Heart right ventricle (tissue), 16 donors: ENCODE measurements at regions not wholly inside any gene's neighbourhood (a gene's known extent, or its start where the extent isn't known, plus 50 kb on each side); places are given as distances from the start of the nearest gene placed in this dataset.
A peak's percentile ranks its signal among the peaks of the same experiment; 100 is the strongest.

Experiments
- ATAC-seq, 8 donors: fragments of 200-7000 bp; cut with Tn5 transposase; one replicate each; pipeline ENCODE4 v1.9.1; 2020; ENCODE audit warnings: mild to moderate bottlenecking in 8 of 8, moderate library complexity in 8 of 8, moderate number of reproducible peaks in 1 of 8
- DNase-seq, 2 donors: peaks; one replicate each; pipeline ENCODE4 v3.0.0-alpha.2; 2020
- H3K27ac ChIP-seq, 10 donors: fragments of 200-600 bp; sonication (generic) in 2 of 10; one replicate each; pipeline versions ENCODE4 v1.5.0 to v1.8.0; 2020 to 2022; ENCODE audit warnings: mild to moderate bottlenecking in 3 of 10
- H3K27me3 ChIP-seq, 7 donors: fragments of 200-600 bp; one replicate each; pipeline ENCODE4 v1.8.0; 2021 to 2022; ENCODE audit warnings: mild to moderate bottlenecking in 2 of 7
- H3K36me3 ChIP-seq, 9 donors: fragments of 200-600 bp; sonication (generic) in 1 of 9; one replicate each; pipeline versions ENCODE4 v1.5.0 to v1.8.0; 2020 to 2022; ENCODE audit warnings: mild to moderate bottlenecking in 2 of 9
- H3K4me1 ChIP-seq, 9 donors: fragments of 200-600 bp; sonication (generic) in 1 of 9; one replicate each; pipeline versions ENCODE4 v1.5.0 to v1.8.0; 2020 to 2022; ENCODE audit warnings: mild to moderate bottlenecking in 4 of 9
- H3K4me3 ChIP-seq, 10 donors: fragments of 200-600 bp; sonication (generic) in 2 of 10; one replicate each; pipeline versions ENCODE4 v1.5.0 to v1.8.0; 2020 to 2022; ENCODE audit warnings: mild to moderate bottlenecking in 7 of 10, moderate library complexity in 2 of 10
- H3K9me3 ChIP-seq, 11 donors: fragments of 200-600 bp in 10 of 11; sonication (generic) in 2 of 11; one replicate each; pipeline versions ENCODE4 v1.5.0 to v1.8.0; 2013 to 2022; ENCODE audit warnings: mild to moderate bottlenecking in 2 of 11, control low read depth in 1 of 11, moderate library complexity in 1 of 11
- WGBS, 2 donors: extraction: QIAGEN DNeasy Blood & Tissue Kit; methylation state at CpG; one replicate each; pipeline ENCODE4 v1.1.7; 2013; ENCODE audit warnings: inconsistent platforms in 1 of 2; 5-methylcytosine and 5-hydroxymethylcytosine counted together
- intact Hi-C, 10 donors: fragments of 100-400 bp; cut with DNase I; formaldehyde crosslinking; loops; one replicate each; pipeline versions ENCODE4 v1.11.1 to v1.14.2; 2022
- TF ChIP-seq, protein P1 (sequence below), 9 donors: fragments of 200-600 bp; sonication (generic) in 2 of 9; IDR thresholded peaks; one replicate each; pipeline versions ENCODE4 v1.5.0 to v1.8.0; 2021 to 2022; ENCODE audit warnings: antibody characterized with exemption in 9 of 9, mild to moderate bottlenecking in 5 of 9, moderate library complexity in 1 of 9
- donor health status: Arrhythmogenic right ventricular cardiomyopathy.
- donor health status: ischemic (EF 13 %, LVEDD 7.1; RV severe dilation, severe dysfunction).
- donor health status: healthy with polysubstance abuse.
- donor health status: DM: no; HTN: yes; CAD: no.
- donor health status: DM: no; HTN: no; CAD: no.
- donor health status: ischemic (EF 25% LVEDD 6.9; RV normal size, moderate dysfunction).
- donor health status: ischemic (EF 25% LVEDD 5.7; RV mildly dilated, moderate dysfunction).
- donor health status: healthy.
- donor health status: DM: yes; HTN: yes; CAD: no.
- donor health status: Ischemic cardiomyopathy.
- donor health status: ischemic (EF 35%, LVEDD 5.7; RV mildly dilated, moderate dysfunction).
- donor health status: nonischemic (EF 11% LVEDD 7.7; RV severe dilation, severe dysfunction).
- donor health status: DM: yes; HTN: yes; CAD: no.
- donor health status: PGD.
- donor health status: ischemic (EF 29% LVEDD 5.4; RV normal size, mild dysfunction).
- donor health status: nonischemic (EF 23%, LVEDD 6.1; RV moderate dilation, normal function).

DNA sequence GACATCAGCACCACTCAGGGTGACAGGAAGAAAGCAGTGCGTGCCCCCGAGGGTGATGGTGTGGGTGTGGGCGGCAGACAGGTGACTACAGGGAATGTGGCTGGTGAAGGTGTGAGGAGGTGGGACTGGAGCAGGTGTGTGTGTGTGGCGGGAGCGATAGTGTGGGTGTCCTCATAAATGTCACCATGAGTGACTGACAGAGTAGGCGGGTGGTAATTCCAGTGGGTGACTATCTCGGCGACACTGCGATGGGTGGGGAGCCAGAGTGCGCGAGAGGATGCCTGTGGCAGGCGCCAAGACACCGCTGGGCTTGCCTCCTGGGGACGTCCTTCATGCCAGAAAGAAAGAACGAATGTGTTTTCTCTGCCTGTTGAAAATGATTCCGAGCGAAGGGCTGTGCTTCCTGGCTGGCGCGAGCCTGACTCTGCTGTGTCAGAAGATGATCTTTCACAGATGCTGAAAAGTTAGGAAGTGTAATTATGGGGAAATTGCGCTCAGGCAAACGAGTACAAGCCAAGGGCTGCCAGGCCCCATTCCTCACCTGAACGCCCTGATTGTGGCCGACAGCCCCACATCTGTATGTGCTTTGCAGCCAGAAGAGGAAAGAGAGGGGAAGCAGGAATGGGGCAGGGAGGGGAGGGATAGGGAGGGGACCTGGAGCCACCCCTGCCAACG lies 98.8 kb upstream of the CD82 start:
- H3K9me3 ChIP-seq, result peaks cover 0 to 15% (median 0%) of the 10 kb centered on the region in 11 donors
- no peaks in the 10 kb centered on the region for H3K27me3 ChIP-seq
- TF ChIP-seq, protein P1, sequence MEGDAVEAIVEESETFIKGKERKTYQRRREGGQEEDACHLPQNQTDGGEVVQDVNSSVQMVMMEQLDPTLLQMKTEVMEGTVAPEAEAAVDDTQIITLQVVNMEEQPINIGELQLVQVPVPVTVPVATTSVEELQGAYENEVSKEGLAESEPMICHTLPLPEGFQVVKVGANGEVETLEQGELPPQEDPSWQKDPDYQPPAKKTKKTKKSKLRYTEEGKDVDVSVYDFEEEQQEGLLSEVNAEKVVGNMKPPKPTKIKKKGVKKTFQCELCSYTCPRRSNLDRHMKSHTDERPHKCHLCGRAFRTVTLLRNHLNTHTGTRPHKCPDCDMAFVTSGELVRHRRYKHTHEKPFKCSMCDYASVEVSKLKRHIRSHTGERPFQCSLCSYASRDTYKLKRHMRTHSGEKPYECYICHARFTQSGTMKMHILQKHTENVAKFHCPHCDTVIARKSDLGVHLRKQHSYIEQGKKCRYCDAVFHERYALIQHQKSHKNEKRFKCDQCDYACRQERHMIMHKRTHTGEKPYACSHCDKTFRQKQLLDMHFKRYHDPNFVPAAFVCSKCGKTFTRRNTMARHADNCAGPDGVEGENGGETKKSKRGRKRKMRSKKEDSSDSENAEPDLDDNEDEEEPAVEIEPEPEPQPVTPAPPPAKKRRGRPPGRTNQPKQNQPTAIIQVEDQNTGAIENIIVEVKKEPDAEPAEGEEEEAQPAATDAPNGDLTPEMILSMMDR (IDR thresholded peaks at IDR 0.05), result no peak
- ATAC-seq (no peak), DNase-seq (no peak)
- no peak overlapping the region for H3K4me3 ChIP-seq
- H3K4me1 ChIP-seq, result peaks cover 0 to 16% (median 7%) of the 10 kb centered on the region in 9 donors
- H3K27ac ChIP-seq, result no peak overlapping the region
- H3K36me3 ChIP-seq, result no peaks in the 10 kb centered on the region
- 75 to 81% methylated on average over 24 of the region's 24 CpGs for WGBS, 2 donors
- intact Hi-C loops, result no loop called here

DNA sequence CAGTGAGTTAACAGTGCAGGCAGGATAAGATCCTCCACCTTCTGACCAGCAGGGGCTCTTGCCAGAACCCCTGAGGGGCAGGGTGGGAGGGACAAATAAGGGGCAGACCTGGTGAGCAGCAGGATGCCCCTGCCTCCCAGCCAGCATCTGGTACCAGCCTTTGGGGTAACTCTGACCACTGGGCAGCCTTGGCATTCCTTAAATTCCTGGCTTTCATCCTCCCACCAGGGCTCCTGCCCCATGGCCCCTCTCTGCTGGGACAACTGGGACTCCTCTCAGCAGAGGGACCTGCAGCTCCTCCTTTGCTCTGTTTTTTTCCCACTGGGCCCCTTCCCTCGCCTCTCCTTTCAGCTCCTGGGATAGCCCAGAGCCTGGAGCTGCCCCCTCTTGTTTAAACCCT lies 98.0 kb upstream of the CD82 start:
- intact Hi-C loops, result no loop called here

DNA sequence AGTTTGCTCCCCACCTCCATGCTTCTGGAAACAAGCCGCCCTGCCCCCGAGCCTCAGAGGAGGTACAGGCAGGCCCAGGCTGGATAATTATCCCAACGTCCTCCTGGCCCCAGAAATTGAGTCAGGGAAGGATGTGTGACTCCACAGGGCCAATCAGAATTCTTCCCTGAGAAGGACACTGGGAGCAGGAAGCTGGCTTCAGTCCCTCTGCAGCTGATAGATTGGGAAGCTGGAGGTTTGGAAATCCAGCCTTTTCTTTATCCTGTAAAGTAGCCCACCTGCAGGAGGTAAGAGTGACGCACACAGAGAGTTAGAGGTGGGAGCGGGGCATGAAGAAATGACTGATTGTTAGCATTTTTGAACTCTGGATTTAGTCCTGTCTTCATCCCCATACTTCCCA lies 97.5 kb upstream of the CD82 start:
- H3K4me3 ChIP-seq, result no peak overlapping the region
- WGBS, 2 donors, result 69 to 80% methylated on average over 5 of the region's 5 CpGs
- TF ChIP-seq, protein P1 (IDR thresholded peaks at IDR 0.05), result no peak
- H3K36me3 ChIP-seq, result no peaks in the 10 kb centered on the region
- peaks cover 0 to 17% (median 7%) of the 10 kb centered on the region in 9 donors for H3K4me1 ChIP-seq
- no peak for ATAC-seq
- DNase-seq, result no peak
- peaks cover 0 to 15% (median 0%) of the 10 kb centered on the region in 11 donors for H3K9me3 ChIP-seq
- intact Hi-C loops, result no loop called here
- no peaks in the 10 kb centered on the region for H3K27me3 ChIP-seq
- no peak overlapping the region for H3K27ac ChIP-seq

More for the DNA sequence above, 98.0 kb upstream of the CD82 start:
- Histone ChIP-seq H3K9me3 (peaks cover 0 to 15% (median 0%) of the 10 kb centered on the region in 11 donors), H3K36me3 (no peaks in the 10 kb centered on the region), H3K27ac (no peak overlapping the region), H3K4me1 (peaks cover 0 to 17% (median 7%) of the 10 kb centered on the region in 9 donors), H3K4me3 (no peak overlapping the region), H3K27me3 (no peaks in the 10 kb centered on the region)
- no peak for DNase-seq
- WGBS, 2 donors, result 89 to 100% methylated on average over 1 of the region's 1 CpG
- TF ChIP-seq, protein P1 (IDR thresholded peaks at IDR 0.05), result no peak
- no peak for ATAC-seq

DNA sequence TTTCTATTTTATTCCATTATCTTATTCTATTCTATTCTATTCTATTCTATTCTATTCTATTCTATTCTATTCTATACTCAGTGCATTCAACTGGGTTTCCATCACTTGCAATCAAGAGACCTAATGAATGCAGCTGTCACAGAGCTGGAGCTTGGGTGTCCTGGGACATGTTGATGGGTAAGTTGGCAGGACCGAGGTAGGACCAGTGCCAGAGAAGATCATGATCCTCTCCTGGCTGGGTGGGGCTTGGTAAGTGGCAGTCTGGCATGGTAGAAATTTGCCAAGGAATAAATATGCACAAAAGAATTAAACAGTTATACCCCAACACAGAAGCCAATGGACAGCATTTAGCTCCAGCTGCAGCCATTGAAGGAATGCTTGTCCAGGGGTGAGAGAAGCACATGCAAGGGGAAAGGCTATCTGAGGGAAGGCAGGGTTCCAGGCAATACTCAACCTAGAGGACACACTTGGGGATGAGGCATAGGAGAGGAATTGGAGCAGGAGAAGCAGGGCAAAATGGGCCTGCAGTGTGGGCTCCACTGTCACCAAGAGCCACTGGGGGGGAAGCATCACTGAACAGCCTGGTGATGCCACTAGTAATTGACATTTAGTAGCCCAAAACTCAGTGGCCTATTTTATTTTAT lies 97.0 kb upstream of the CD82 start:
- H3K36me3 ChIP-seq, result no peaks in the 10 kb centered on the region
- peaks cover 0 to 17% (median 7%) of the 10 kb centered on the region in 9 donors for H3K4me1 ChIP-seq
- H3K27ac ChIP-seq, result no peak overlapping the region
- H3K27me3 ChIP-seq, result no peaks in the 10 kb centered on the region
- no peak overlapping the region for H3K4me3 ChIP-seq
- peak in 2 of 8 donors; percentile 51 to 66 for ATAC-seq
- intact Hi-C loops, result no loop called here
- TF ChIP-seq, protein P1 (IDR thresholded peaks at IDR 0.05), result no peak
- WGBS, 2 donors, result 61 to 69% methylated on average over 1 of the region's 1 CpG
- peaks cover 0 to 15% (median 0%) of the 10 kb centered on the region in 11 donors for H3K9me3 ChIP-seq
- no peak for DNase-seq
